T-helper 22 cell (primary cell): ENCODE measurements at regions not wholly inside any gene's neighbourhood (a gene's known extent, or its start where the extent isn't known, plus 50 kb on each side); places are given as distances from the start of the nearest gene placed in this dataset.
A peak's percentile ranks its signal among the peaks of the same experiment; 100 is the strongest.
"Not testable (repeated sequence)": the region's sequence is repeated elsewhere in the genome, so short reads cannot be mapped to it uniquely, and the experiment has no call there.

ENCODE experiments used
- DNase-seq: peaks from one replicate; pipeline ENCODE4 v3.0.0-alpha.2; 2020; ENCODE audit warnings: low read depth

- DNase-seq: no peak
Measured at GRCh38 chr10:30560326-30560725, 69.2 kb downstream of the LYZL2 start.

GRCh38 chr10:30559180-30559579 lies 70.4 kb downstream of the LYZL2 start:
- DNase-seq: no peak

- no peak for DNase-seq
Measured at GRCh38 chr10:30558411-30558810, 71.1 kb downstream of the LYZL2 start.

- no peak for DNase-seq
Measured at GRCh38 chr10:30557884-30558283, 71.7 kb downstream of the LYZL2 start.

GRCh38 chr10:30556189-30556588 lies 73.4 kb downstream of the LYZL2 start:
- no peak for DNase-seq

- DNase-seq: no peak
Measured at GRCh38 chr10:30555465-30555864, 74.1 kb downstream of the LYZL2 start.

- DNase-seq: no peak
Measured at GRCh38 chr10:30554440-30554825, 75.1 kb downstream of the LYZL2 start.

- DNase-seq: no peak
Measured at GRCh38 chr10:30553626-30554439, 75.7 kb downstream of the LYZL2 start.

- no peak for DNase-seq
Measured at GRCh38 chr10:30553018-30553625, 76.4 kb downstream of the LYZL2 start.

GRCh38 chr10:30550967-30551815 lies 78.4 kb downstream of the LYZL2 start:
- no peak for DNase-seq

- DNase-seq: not testable (repeated sequence)
Measured at GRCh38 chr10:30549134-30549687, 80.3 kb downstream of the LYZL2 start.

GRCh38 chr10:30546511-30546910 lies 83.0 kb downstream of the LYZL2 start:
- no peak for DNase-seq

GRCh38 chr10:30542895-30543288 lies 86.7 kb downstream of the LYZL2 start:
- no peak for DNase-seq

GRCh38 chr10:30542001-30542894 lies 87.3 kb downstream of the LYZL2 start:
- DNase-seq: no peak

- DNase-seq: no peak
Measured at GRCh38 chr10:30540276-30540675, 89.3 kb downstream of the LYZL2 start.

GRCh38 chr10:30538086-30538485 lies 91.5 kb downstream of the LYZL2 start:
- no peak for DNase-seq

GRCh38 chr10:30537586-30537985 lies 92.0 kb downstream of the LYZL2 start:
- DNase-seq: no peak

- not testable (repeated sequence) for DNase-seq
Measured at GRCh38 chr10:30537158-30537557, 92.4 kb downstream of the LYZL2 start.

GRCh38 chr10:30536578-30536977 lies 93.0 kb downstream of the LYZL2 start:
- no peak for DNase-seq

- no peak for DNase-seq
Measured at GRCh38 chr10:30535677-30536076, 93.9 kb downstream of the LYZL2 start.

- peak; percentile 39 for DNase-seq
Measured at GRCh38 chr10:30534465-30535144, 94.9 kb downstream of the LYZL2 start.
